Activated CD8-positive, alpha-beta memory T cell treated with anti-CD3 and anti-CD28 coated beads, Interleukin-2, amount 10 ng/mL, durations not matched to agents 7 days and 5 days (primary cell): ENCODE measurements at regions not wholly inside any gene's neighbourhood (a gene's known extent, or its start where the extent isn't known, plus 50 kb on each side); places are given as distances from the start of the nearest gene placed in this dataset.
"Not testable (repeated sequence)": the region's sequence is repeated elsewhere in the genome, so short reads cannot be mapped to it uniquely, and the experiment has no call there.

Experiments used
- ATAC-seq: fragments of 150-1000 bp; cut with Tn5 transposase; one replicate; pipeline ENCODE4 v1.10.0; 2021; ENCODE audit warnings: moderate library complexity
- CTCF ChIA-PET: fragments of 350-600 bp; sonication (Branson Sonifier 250); formaldehyde crosslinking; loops from one replicate; lab custom pipeline; 2021; ENCODE audit warnings: antibody characterized with exemption; lab: Charles Lee
- DNase-seq: peaks from one replicate; pipeline ENCODE4 v3.0.0-alpha.2; 2020
- H3K27ac Mint-ChIP-seq: one replicate; pipeline ENCODE4 v1.8.0; 2021; ENCODE audit warnings: mild to moderate bottlenecking, mixed read lengths
- H3K27me3 Mint-ChIP-seq: one replicate; pipeline ENCODE4 v1.8.0; 2021; ENCODE audit warnings: mixed read lengths
- H3K36me3 Mint-ChIP-seq: one replicate; pipeline ENCODE4 v1.8.0; 2021; ENCODE audit warnings: mild to moderate bottlenecking, mixed read lengths
- H3K4me1 Mint-ChIP-seq: one replicate; pipeline ENCODE4 v1.8.0; 2021; ENCODE audit warnings: mixed read lengths
- H3K4me3 Mint-ChIP-seq: one replicate; pipeline ENCODE4 v1.8.0; 2021; ENCODE audit warnings: mild to moderate bottlenecking, moderate library complexity, mixed read lengths
- H3K9me3 Mint-ChIP-seq: one replicate; pipeline ENCODE4 v1.8.0; 2022; ENCODE audit warnings: low read depth, mixed read lengths

DNA sequence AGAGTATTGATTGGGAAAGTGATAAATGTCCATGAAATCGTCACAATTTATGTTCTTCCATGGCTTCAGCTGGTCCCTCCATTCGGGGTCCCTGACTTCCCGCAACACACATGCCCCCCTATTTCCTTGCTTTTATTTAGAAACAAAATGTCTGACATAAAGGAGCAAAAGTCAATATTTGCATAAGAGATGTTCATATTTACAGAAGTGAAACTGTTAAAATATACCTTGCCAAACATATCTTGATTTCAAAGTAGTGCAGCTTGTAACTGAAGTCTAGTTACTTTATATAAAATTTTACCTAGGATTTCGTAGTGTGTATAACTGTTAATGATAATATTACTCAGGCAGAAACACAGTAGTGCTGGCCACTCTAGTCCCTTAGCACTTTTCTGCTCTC, 548.9 kb upstream of the ADGRB3 start:
- no peak for ATAC-seq
- no peak overlapping the region for H3K4me3 Mint-ChIP-seq
- H3K27ac Mint-ChIP-seq = no peak overlapping the region
- H3K9me3 Mint-ChIP-seq = peaks cover 5% of the 10 kb centered on the region
- DNase-seq = no peak
- H3K36me3 Mint-ChIP-seq = no peaks in the 10 kb centered on the region
- no peaks in the 10 kb centered on the region for H3K27me3 Mint-ChIP-seq
- CTCF ChIA-PET = no interaction called here
- no peaks in the 10 kb centered on the region for H3K4me1 Mint-ChIP-seq

- H3K4me1 Mint-ChIP-seq, DNase-seq, ATAC-seq, H3K4me3 Mint-ChIP-seq, H3K27ac Mint-ChIP-seq, H3K9me3 Mint-ChIP-seq, H3K36me3 Mint-ChIP-seq, H3K27me3 Mint-ChIP-seq, CTCF ChIA-PET: not testable (repeated sequence)
Observed at GRCh38 chr6:68085599-68085998, 549.5 kb upstream of the ADGRB3 start.

- Mint-ChIP-seq H3K36me3 (no peaks in the 10 kb centered on the region), H3K27ac (no peak overlapping the region), H3K9me3 (peaks cover 8% of the 10 kb centered on the region), H3K4me3 (no peak overlapping the region), H3K4me1 (no peaks in the 10 kb centered on the region), H3K27me3 (no peaks in the 10 kb centered on the region)
- DNase-seq = no peak
- ATAC-seq = no peak
- CTCF ChIA-PET = no interaction called here
Observed at GRCh38 chr6:68082086-68082485, 553.0 kb upstream of the ADGRB3 start.

- DNase-seq (no peak), ATAC-seq (no peak)
- H3K27me3 Mint-ChIP-seq = no peaks in the 10 kb centered on the region
- H3K4me1 Mint-ChIP-seq = no peaks in the 10 kb centered on the region
- H3K9me3 Mint-ChIP-seq = peaks cover 8% of the 10 kb centered on the region
- no peaks in the 10 kb centered on the region for H3K36me3 Mint-ChIP-seq
- H3K27ac Mint-ChIP-seq = no peak overlapping the region
- no peak overlapping the region for H3K4me3 Mint-ChIP-seq
- CTCF ChIA-PET = no interaction called here
Observed at GRCh38 chr6:68080074-68080473, 555.0 kb upstream of the ADGRB3 start.

GRCh38 chr6:68077661-68078060, 557.4 kb upstream of the ADGRB3 start:
- CTCF ChIA-PET = no interaction called here
- Mint-ChIP-seq H3K36me3 (no peaks in the 10 kb centered on the region), H3K4me1 (no peaks in the 10 kb centered on the region), H3K9me3 (peaks cover 6% of the 10 kb centered on the region), H3K27ac (no peak overlapping the region), H3K4me3 (no peak overlapping the region), H3K27me3 (no peaks in the 10 kb centered on the region)
- DNase-seq = no peak
- ATAC-seq = no peak

DNA sequence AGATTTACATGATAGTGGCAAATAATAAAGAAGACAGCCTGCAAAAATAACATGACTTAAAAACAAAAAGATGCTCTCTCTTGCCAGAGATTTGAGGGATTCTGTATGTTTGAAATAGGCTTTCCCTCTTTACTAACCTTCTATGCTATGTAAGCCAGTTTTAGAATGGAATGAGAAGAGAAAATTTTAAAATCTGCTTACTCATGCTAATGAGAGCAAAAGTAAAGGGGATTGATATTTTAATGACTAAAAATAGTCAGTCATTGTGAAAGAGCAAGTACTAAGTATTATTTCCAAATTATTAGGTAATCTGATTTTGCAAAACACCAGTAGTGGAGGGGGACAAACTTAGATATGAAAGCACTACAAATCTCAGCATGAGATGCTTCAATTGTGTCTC, 563.3 kb upstream of the ADGRB3 start:
- no peaks in the 10 kb centered on the region for H3K4me1 Mint-ChIP-seq
- H3K27me3 Mint-ChIP-seq = no peaks in the 10 kb centered on the region
- H3K9me3 Mint-ChIP-seq = peaks cover 3% of the 10 kb centered on the region
- no peak for DNase-seq
- H3K4me3 Mint-ChIP-seq = no peak overlapping the region
- H3K36me3 Mint-ChIP-seq = no peaks in the 10 kb centered on the region
- CTCF ChIA-PET = no interaction called here
- no peak overlapping the region for H3K27ac Mint-ChIP-seq
- ATAC-seq = no peak

GRCh38 chr6:68069921-68070710, 565.0 kb upstream of the ADGRB3 start:
- Mint-ChIP-seq H3K4me3 (no peak overlapping the region), H3K27ac (no peak overlapping the region), H3K9me3 (peaks cover 3% of the 10 kb centered on the region), H3K4me1 (no peaks in the 10 kb centered on the region), H3K36me3 (no peaks in the 10 kb centered on the region), H3K27me3 (no peaks in the 10 kb centered on the region)
- ATAC-seq (no peak), DNase-seq (no peak)
- CTCF ChIA-PET = no interaction called here

DNA sequence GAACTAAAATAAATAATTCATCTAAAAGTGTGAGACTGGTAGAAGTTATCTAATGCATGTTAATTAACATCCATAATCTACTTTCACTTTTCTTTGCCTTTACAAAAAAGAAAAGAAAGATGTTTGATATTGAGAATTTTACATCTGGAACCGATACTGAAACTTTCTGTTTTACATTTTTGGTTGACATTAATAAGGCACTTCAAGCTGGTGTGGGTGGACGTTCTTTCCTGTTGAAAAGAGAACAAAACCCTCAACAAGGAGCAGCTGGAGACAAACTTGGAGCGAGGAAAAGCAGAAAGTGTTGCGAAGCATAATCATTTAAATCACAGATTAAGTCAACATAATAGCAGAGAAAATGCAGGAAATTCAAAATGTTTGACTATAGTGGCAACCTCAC, 575.2 kb upstream of the ADGRB3 start:
- Mint-ChIP-seq H3K27me3 (no peaks in the 10 kb centered on the region), H3K4me1 (no peaks in the 10 kb centered on the region), H3K9me3 (no peaks in the 10 kb centered on the region), H3K36me3 (no peaks in the 10 kb centered on the region), H3K27ac (no peak overlapping the region), H3K4me3 (no peak overlapping the region)
- no peak for ATAC-seq
- CTCF ChIA-PET = no interaction called here
- DNase-seq = no peak

GRCh38 chr6:68059261-68059660, 575.8 kb upstream of the ADGRB3 start:
- H3K4me1 Mint-ChIP-seq = no peaks in the 10 kb centered on the region

DNA sequence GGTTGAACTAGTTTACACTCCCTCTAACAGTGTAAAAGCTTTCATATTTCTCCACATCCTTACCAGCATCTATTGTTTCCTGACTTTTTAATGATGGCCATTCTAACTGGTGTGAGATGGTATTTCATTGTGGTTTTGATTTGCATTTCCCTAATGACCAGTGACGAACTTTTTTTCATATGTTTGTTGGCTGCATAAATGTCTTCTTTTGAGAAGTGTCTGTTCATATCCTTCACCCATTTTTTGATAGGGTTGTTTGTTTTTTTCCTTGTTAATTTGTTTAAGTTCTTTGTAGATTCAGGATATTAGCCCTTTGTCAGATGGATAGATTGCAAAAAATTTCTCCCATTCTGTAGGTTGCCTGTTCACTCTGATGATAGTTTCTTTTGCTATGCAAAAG, 578.5 kb upstream of the ADGRB3 start:
- not testable (repeated sequence) for H3K9me3 Mint-ChIP-seq, ATAC-seq

More at GRCh38 chr6:68059261-68059660, 575.8 kb upstream of the ADGRB3 start:
- Mint-ChIP-seq H3K9me3 (no peaks in the 10 kb centered on the region), H3K36me3 (no peaks in the 10 kb centered on the region), H3K4me3 (no peak overlapping the region), H3K27ac (no peak overlapping the region), H3K27me3 (no peaks in the 10 kb centered on the region)
- CTCF ChIA-PET = no interaction called here
- no peak for ATAC-seq
- no peak for DNase-seq

GRCh38 chr6:68054756-68055155, 580.3 kb upstream of the ADGRB3 start:
- Mint-ChIP-seq H3K4me1 (no peaks in the 10 kb centered on the region), H3K36me3 (no peaks in the 10 kb centered on the region), H3K9me3 (peaks cover 4% of the 10 kb centered on the region), H3K4me3 (no peak overlapping the region), H3K27ac (no peak overlapping the region), H3K27me3 (no peaks in the 10 kb centered on the region)
- DNase-seq (no peak), ATAC-seq (no peak)
- CTCF ChIA-PET = no interaction called here

More for the DNA sequence above, 578.5 kb upstream of the ADGRB3 start:
- H3K27ac Mint-ChIP-seq, H3K4me1 Mint-ChIP-seq, H3K36me3 Mint-ChIP-seq, H3K4me3 Mint-ChIP-seq, H3K27me3 Mint-ChIP-seq, CTCF ChIA-PET, DNase-seq: not testable (repeated sequence)

GRCh38 chr6:68053805-68054373, 581.2 kb upstream of the ADGRB3 start:
- no peaks in the 10 kb centered on the region for H3K4me1 Mint-ChIP-seq
- ATAC-seq (no peak), DNase-seq (no peak)
- CTCF ChIA-PET = no interaction called here
- no peaks in the 10 kb centered on the region for H3K27me3 Mint-ChIP-seq
- H3K9me3 Mint-ChIP-seq = peaks cover 8% of the 10 kb centered on the region
- H3K27ac Mint-ChIP-seq = no peak overlapping the region
- no peak overlapping the region for H3K4me3 Mint-ChIP-seq
- no peaks in the 10 kb centered on the region for H3K36me3 Mint-ChIP-seq

DNA sequence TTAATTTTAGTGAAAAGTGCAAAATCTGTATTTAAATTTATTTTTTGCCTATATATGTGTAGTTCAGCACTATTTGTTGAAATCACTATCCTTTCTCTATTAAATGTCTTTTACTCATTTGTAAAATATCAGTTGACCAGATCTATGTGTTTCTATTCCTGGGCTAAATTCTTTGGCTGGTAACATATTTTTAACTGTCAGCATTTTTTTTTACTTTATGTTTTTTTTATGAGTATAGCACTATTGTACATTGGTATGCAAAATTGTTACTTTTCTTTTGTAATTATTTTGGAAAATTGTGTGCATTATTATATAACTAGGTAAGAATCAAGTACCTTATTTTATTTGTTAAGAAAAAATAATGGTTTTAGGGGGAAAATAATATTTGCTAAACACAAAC, 582.8 kb upstream of the ADGRB3 start:
- no peak for DNase-seq
- no peaks in the 10 kb centered on the region for H3K27me3 Mint-ChIP-seq
- peaks cover 9% of the 10 kb centered on the region for H3K9me3 Mint-ChIP-seq
- CTCF ChIA-PET = no interaction called here
- H3K27ac Mint-ChIP-seq = no peak overlapping the region
- H3K4me3 Mint-ChIP-seq = no peak overlapping the region
- ATAC-seq = no peak
- H3K4me1 Mint-ChIP-seq = no peaks in the 10 kb centered on the region
- no peaks in the 10 kb centered on the region for H3K36me3 Mint-ChIP-seq

- no peak overlapping the region for H3K27ac Mint-ChIP-seq
- CTCF ChIA-PET = interaction anchor here (1.0 kb wide), 1 partner anchor 111 kb away, joined by 6 read pairs; no protein-coding TSS in a partner anchor
- no peaks in the 10 kb centered on the region for H3K27me3 Mint-ChIP-seq
- DNase-seq (no peak), ATAC-seq (no peak)
- no peaks in the 10 kb centered on the region for H3K4me1 Mint-ChIP-seq
- no peak overlapping the region for H3K4me3 Mint-ChIP-seq
- H3K36me3 Mint-ChIP-seq = no peaks in the 10 kb centered on the region
- H3K9me3 Mint-ChIP-seq = peaks cover 9% of the 10 kb centered on the region
Observed at GRCh38 chr6:68049562-68049961, 585.5 kb upstream of the ADGRB3 start.
